ENCODE measurements at regions not wholly inside any gene's neighbourhood (a gene's known extent, or its start where the extent isn't known, plus 50 kb on each side); places are given as distances from the start of the nearest gene placed in this dataset.

DNA sequence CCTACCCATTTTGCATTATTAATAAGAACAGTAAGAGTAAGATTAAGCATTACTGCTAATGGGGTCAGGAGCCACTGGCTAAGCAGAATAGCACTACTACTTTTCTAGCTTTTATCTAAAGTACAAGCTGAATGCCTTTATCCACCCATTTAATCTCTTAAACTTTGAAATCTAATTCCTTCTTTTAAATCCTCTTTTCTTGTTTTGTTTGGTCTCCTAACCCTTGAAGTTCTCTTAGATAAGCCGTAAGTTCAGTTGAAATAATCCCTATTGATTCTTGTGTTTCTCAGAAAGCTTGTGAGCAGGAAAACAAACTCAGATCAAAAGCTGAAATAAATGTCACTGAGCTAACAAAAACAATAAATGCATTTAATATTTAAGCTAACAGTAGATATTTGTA, 380.2 kb downstream of the TBC1D32 start:
- ChIA-PET CTCF (no interaction called here), POLR2A (no interaction called here)
- no peak for ATAC-seq
- H3K27me3 Mint-ChIP-seq (ENCODE audit: low read depth), result no peaks in the 10 kb centered on the region
- no peaks in the 10 kb centered on the region for H3K9me3 Mint-ChIP-seq
- no peaks in the 10 kb centered on the region for H3K36me3 Mint-ChIP-seq
- no peak for DNase-seq (ENCODE audit: low spot score)
- H3K4me1 Mint-ChIP-seq, result no peaks in the 10 kb centered on the region
- H3K27ac Mint-ChIP-seq, result no peak overlapping the region
- TF ChIP-seq, protein P1, sequence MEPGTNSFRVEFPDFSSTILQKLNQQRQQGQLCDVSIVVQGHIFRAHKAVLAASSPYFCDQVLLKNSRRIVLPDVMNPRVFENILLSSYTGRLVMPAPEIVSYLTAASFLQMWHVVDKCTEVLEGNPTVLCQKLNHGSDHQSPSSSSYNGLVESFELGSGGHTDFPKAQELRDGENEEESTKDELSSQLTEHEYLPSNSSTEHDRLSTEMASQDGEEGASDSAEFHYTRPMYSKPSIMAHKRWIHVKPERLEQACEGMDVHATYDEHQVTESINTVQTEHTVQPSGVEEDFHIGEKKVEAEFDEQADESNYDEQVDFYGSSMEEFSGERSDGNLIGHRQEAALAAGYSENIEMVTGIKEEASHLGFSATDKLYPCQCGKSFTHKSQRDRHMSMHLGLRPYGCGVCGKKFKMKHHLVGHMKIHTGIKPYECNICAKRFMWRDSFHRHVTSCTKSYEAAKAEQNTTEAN (CRISPR knock-in tag; IDR thresholded peaks at IDR 0.05), result no peak
- no peak for TF ChIP-seq PRRX2 (CRISPR knock-in tag; IDR thresholded peaks at IDR 0.05)
- no peak for TF ChIP-seq OVOL2 (CRISPR knock-in tag; IDR thresholded peaks at IDR 0.05; ENCODE audit: borderline replicate concordance)
- no peak for TF ChIP-seq HMGA2 (CRISPR knock-in tag; IDR thresholded peaks at IDR 0.05)
- TF ChIP-seq ATF6 (CRISPR knock-in tag; IDR thresholded peaks at IDR 0.05), result no peak
- no peak for TF ChIP-seq FOXJ3 (CRISPR knock-in tag; IDR thresholded peaks at IDR 0.05; ENCODE audit: borderline replicate concordance)
- TF ChIP-seq, protein P2, sequence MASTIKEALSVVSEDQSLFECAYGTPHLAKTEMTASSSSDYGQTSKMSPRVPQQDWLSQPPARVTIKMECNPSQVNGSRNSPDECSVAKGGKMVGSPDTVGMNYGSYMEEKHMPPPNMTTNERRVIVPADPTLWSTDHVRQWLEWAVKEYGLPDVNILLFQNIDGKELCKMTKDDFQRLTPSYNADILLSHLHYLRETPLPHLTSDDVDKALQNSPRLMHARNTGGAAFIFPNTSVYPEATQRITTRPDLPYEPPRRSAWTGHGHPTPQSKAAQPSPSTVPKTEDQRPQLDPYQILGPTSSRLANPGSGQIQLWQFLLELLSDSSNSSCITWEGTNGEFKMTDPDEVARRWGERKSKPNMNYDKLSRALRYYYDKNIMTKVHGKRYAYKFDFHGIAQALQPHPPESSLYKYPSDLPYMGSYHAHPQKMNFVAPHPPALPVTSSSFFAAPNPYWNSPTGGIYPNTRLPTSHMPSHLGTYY (CRISPR knock-in tag; IDR thresholded peaks at IDR 0.05), result no peak
- TF ChIP-seq GRHL2 (CRISPR knock-in tag; IDR thresholded peaks at IDR 0.05; ENCODE audit: insufficient replicate concordance, severe bottlenecking), result no peak
- no peak for TF ChIP-seq SP1 (CRISPR knock-in tag; conservative IDR thresholded peaks at IDR 0.05)
- TF ChIP-seq CREM (CRISPR knock-in tag; IDR thresholded peaks at IDR 0.05), result no peak
- no peak for TF ChIP-seq HMGXB4 (CRISPR knock-in tag; IDR thresholded peaks at IDR 0.05)
- H3K4me3 Mint-ChIP-seq, result no peak overlapping the region

DNA sequence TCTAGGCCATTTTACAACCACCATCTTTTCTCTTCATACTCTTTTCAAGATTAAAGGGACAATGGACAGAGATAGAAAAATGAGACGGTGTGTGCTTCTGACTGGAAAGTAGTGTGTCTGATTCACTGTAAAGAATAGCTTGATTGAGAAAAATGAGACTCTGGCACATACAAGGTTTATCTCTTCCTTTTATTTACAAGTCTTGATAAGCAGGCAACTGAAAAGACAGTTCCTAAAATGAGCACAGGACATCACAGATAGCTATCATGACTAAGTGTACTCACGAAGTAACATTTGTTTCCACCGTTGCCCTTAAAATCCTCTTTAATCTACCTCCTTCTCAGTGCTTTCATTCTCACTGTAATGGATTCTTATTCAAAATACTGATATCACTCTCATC, 383.0 kb downstream of the TBC1D32 start:
- POLR2A ChIA-PET, result no interaction called here
- Mint-ChIP-seq H3K4me3 (no peak overlapping the region), H3K27ac (no peak overlapping the region), H3K27me3 (ENCODE audit: low read depth) (no peaks in the 10 kb centered on the region), H3K36me3 (no peaks in the 10 kb centered on the region), H3K4me1 (no peaks in the 10 kb centered on the region), H3K9me3 (no peaks in the 10 kb centered on the region)
- no peak for TF ChIP-seq ATF1 (CRISPR knock-in tag; IDR thresholded peaks at IDR 0.05)
- TF ChIP-seq ZNF219 (CRISPR knock-in tag; IDR thresholded peaks at IDR 0.05; ENCODE audit: borderline replicate concordance), result no peak
- TF ChIP-seq JUN (CRISPR knock-in tag; IDR thresholded peaks at IDR 0.05), result no peak
- TF ChIP-seq, protein P2 (CRISPR knock-in tag; IDR thresholded peaks at IDR 0.05), result no peak
- ATAC-seq, result no peak
- DNase-seq (ENCODE audit: low spot score), result no peak
- CTCF ChIA-PET, result no interaction called here

GRCh38 chr6:120947111-120947510, 387.2 kb downstream of the TBC1D32 start:
- Mint-ChIP-seq H3K27ac (no peak overlapping the region), H3K4me3 (no peak overlapping the region), H3K4me1 (no peaks in the 10 kb centered on the region), H3K36me3 (no peaks in the 10 kb centered on the region), H3K27me3 (ENCODE audit: low read depth) (no peaks in the 10 kb centered on the region), H3K9me3 (no peaks in the 10 kb centered on the region)
- ATAC-seq, result no peak
- CTCF ChIA-PET, result no interaction called here
- DNase-seq (ENCODE audit: low spot score), result no peak
- POLR2A ChIA-PET, result no interaction called here
- no peak for TF ChIP-seq TP53 (CRISPR knock-in tag; IDR thresholded peaks at IDR 0.05)
- no peak for TF ChIP-seq ETV6 (CRISPR knock-in tag; IDR thresholded peaks at IDR 0.05)
- no peak for TF ChIP-seq E2F1 (CRISPR knock-in tag; IDR thresholded peaks at IDR 0.05)
- no peak for TF ChIP-seq ZNF219 (CRISPR knock-in tag; IDR thresholded peaks at IDR 0.05; ENCODE audit: borderline replicate concordance)
- no peak for TF ChIP-seq TEAD1 (CRISPR knock-in tag; IDR thresholded peaks at IDR 0.05)
- no peak for TF ChIP-seq TEAD4 (CRISPR knock-in tag; IDR thresholded peaks at IDR 0.05)
- no peak for TF ChIP-seq ZNF138 (CRISPR knock-in tag; conservative IDR thresholded peaks at IDR 0.05)
- TF ChIP-seq, protein P3, sequence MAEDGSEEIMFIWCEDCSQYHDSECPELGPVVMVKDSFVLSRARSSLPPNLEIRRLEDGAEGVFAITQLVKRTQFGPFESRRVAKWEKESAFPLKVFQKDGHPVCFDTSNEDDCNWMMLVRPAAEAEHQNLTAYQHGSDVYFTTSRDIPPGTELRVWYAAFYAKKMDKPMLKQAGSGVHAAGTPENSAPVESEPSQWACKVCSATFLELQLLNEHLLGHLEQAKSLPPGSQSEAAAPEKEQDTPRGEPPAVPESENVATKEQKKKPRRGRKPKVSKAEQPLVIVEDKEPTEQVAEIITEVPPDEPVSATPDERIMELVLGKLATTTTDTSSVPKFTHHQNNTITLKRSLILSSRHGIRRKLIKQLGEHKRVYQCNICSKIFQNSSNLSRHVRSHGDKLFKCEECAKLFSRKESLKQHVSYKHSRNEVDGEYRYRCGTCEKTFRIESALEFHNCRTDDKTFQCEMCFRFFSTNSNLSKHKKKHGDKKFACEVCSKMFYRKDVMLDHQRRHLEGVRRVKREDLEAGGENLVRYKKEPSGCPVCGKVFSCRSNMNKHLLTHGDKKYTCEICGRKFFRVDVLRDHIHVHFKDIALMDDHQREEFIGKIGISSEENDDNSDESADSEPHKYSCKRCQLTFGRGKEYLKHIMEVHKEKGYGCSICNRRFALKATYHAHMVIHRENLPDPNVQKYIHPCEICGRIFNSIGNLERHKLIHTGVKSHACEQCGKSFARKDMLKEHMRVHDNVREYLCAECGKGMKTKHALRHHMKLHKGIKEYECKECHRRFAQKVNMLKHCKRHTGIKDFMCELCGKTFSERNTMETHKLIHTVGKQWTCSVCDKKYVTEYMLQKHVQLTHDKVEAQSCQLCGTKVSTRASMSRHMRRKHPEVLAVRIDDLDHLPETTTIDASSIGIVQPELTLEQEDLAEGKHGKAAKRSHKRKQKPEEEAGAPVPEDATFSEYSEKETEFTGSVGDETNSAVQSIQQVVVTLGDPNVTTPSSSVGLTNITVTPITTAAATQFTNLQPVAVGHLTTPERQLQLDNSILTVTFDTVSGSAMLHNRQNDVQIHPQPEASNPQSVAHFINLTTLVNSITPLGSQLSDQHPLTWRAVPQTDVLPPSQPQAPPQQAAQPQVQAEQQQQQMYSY (CRISPR knock-in tag; IDR thresholded peaks at IDR 0.05), result no peak
- no peak for TF ChIP-seq ATF1 (CRISPR knock-in tag; IDR thresholded peaks at IDR 0.05)
